Keratinocyte (primary cell): ENCODE measurements at regions not wholly inside any gene's neighbourhood (a gene's known extent, or its start where the extent isn't known, plus 50 kb on each side); places are given as distances from the start of the nearest gene placed in this dataset.

Experiments
- EZH2 ChIP-seq: IDR thresholded peaks from one replicate; pipeline ENCODE4 v1.6.1; 2012; ENCODE audit warnings: inconsistent platforms, mild to moderate bottlenecking, low read length, moderate library complexity
- TF ChIP-seq, protein P1 (sequence below), 3 experiments: IDR thresholded peaks in 1 of 3; conservative IDR thresholded peaks in 1 of 3; optimal IDR thresholded peaks in 1 of 3; 2 replicates in 2 of 3; 3 replicates in 1 of 3; pipeline versions ENCODE3 to v1.5.1; 2011; ENCODE audit warnings: low read length in 3 of 3, mild to moderate bottlenecking in 3 of 3, moderate library complexity in 2 of 3, control low read depth in 1 of 3, inconsistent platforms in 1 of 3; ENCODE audit not compliant: insufficient read depth in 2 of 3; ENCODE audit errors: extremely low read depth in 1 of 3

DNA sequence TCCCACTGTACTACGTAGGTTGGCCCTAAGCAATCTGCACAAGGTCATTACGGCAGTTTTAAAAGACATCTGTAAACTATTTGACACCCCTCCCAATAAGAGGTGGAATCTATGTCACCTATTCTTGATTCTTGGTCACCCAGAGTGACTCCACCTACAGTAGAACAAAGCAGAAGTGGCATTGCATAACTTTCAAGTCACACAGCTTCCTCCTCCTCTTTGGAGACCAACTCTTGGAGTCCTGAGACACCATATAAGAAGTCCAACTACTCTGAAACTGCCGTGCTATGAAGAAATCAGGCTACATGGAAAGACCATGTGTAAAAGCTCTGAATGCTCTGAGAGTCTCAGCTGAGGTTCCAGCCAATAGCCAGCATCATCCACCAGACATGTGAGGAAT lies 253.5 kb upstream of the CDH20 start:
- TF ChIP-seq, protein P1, sequence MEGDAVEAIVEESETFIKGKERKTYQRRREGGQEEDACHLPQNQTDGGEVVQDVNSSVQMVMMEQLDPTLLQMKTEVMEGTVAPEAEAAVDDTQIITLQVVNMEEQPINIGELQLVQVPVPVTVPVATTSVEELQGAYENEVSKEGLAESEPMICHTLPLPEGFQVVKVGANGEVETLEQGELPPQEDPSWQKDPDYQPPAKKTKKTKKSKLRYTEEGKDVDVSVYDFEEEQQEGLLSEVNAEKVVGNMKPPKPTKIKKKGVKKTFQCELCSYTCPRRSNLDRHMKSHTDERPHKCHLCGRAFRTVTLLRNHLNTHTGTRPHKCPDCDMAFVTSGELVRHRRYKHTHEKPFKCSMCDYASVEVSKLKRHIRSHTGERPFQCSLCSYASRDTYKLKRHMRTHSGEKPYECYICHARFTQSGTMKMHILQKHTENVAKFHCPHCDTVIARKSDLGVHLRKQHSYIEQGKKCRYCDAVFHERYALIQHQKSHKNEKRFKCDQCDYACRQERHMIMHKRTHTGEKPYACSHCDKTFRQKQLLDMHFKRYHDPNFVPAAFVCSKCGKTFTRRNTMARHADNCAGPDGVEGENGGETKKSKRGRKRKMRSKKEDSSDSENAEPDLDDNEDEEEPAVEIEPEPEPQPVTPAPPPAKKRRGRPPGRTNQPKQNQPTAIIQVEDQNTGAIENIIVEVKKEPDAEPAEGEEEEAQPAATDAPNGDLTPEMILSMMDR (optimal IDR thresholded peaks at IDR 0.05 in 1 of 3, IDR thresholded peaks at IDR 0.05 in 1 of 3, conservative IDR thresholded peaks at IDR 0.05 in 1 of 3; ENCODE audit: extremely low read depth in 1 of 3, insufficient read depth in 2 of 3, low read length in 3 of 3), result no peak
- TF ChIP-seq EZH2, result no peak
